ENCODE measurements at regions not wholly inside any gene's neighbourhood (a gene's known extent, or its start where the extent isn't known, plus 50 kb on each side); places are given as distances from the start of the nearest gene placed in this dataset.

DNA sequence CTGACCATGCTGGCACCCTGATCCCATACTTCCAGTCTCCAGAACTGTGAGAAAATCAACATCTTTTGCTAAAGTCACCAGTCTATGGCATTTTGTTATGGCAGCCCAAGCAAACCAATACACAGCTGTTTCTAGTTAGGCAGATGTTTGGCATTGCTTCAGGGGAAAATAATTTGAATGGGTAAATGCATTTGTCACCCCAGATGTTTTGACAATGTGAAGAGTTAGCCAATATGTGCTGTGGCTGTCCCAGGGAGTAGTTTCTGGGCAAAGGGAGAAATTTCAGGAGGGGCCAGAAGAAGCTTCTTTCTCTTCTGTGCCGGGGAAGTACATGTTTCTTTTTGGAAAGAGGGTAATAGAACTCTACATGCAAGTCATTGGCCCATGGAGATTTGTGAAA lies 619.0 kb downstream of the SLC4A3 start:
- Histone ChIP-seq H3K4me1 (ENCODE audit: control insufficient read depth in 2 of 2, insufficient read depth in 2 of 2, low read length in 2 of 2) (no peaks in the 10 kb centered on the region), H3K36me3 (ENCODE audit: control insufficient read depth in 2 of 2, insufficient read depth in 2 of 2, low read length in 1 of 2) (no peaks in the 10 kb centered on the region), H3K27me3 (ENCODE audit: control insufficient read depth in 2 of 2, insufficient read depth in 1 of 2, low read length in 1 of 2) (no peaks in the 10 kb centered on the region), H3K4me3 (ENCODE audit: low read length in 2 of 2) (no peak overlapping the region), H3K27ac (ENCODE audit: low read depth in 1 of 2, low read length in 1 of 2) (no peak overlapping the region), H3K9me3 (ENCODE audit: control insufficient read depth in 2 of 2, insufficient read depth in 1 of 2, low read length in 1 of 2) (no peaks in the 10 kb centered on the region)
- DNase-seq (ENCODE audit: low read depth in 6 of 9, low spot score in 9 of 9), result no peak
- WGBS, result 61% methylated on average over 1 of the region's 1 CpG

- no peak for DNase-seq (ENCODE audit: low read depth in 6 of 9, low spot score in 9 of 9)
- Histone ChIP-seq H3K27ac (ENCODE audit: low read depth in 1 of 2, low read length in 1 of 2) (no peak overlapping the region), H3K27me3 (ENCODE audit: control insufficient read depth in 2 of 2, insufficient read depth in 1 of 2, low read length in 1 of 2) (no peaks in the 10 kb centered on the region), H3K4me1 (ENCODE audit: control insufficient read depth in 2 of 2, insufficient read depth in 2 of 2, low read length in 2 of 2) (no peaks in the 10 kb centered on the region), H3K36me3 (ENCODE audit: control insufficient read depth in 2 of 2, insufficient read depth in 2 of 2, low read length in 1 of 2) (no peaks in the 10 kb centered on the region), H3K4me3 (ENCODE audit: low read length in 2 of 2) (no peak overlapping the region), H3K9me3 (ENCODE audit: control insufficient read depth in 2 of 2, insufficient read depth in 1 of 2, low read length in 1 of 2) (no peaks in the 10 kb centered on the region)
- 90% methylated on average over 3 of the region's 3 CpGs for WGBS
Observed at GRCh38 chr2:220247588-220248350, 620.3 kb downstream of the SLC4A3 start.

DNA sequence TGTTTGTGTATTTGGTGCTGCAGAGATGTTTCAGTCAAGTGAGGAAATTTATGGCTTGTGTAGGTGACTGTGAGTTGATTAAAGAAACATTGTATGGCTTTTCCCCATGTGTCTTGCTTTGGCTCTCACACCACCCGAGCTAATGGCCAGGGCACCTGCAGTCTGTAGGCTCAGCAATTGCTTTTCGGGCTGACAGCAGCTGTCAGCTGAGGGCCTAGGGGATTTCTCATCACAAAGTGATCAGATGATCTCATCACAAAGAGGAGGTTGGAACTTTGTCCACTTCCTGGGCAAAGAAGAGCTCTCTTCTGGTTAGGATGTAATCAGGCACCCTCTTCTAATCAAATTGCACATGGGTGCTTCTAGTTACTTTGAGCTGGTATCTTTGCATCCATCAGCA lies 632.2 kb downstream of the SLC4A3 start:
- no peak overlapping the region for H3K4me3 ChIP-seq (ENCODE audit: low read length in 2 of 2)
- WGBS, result 95% methylated on average over 2 of the region's 2 CpGs
- no peaks in the 10 kb centered on the region for H3K27me3 ChIP-seq (ENCODE audit: control insufficient read depth in 2 of 2, insufficient read depth in 1 of 2, low read length in 1 of 2)
- no peaks in the 10 kb centered on the region for H3K4me1 ChIP-seq (ENCODE audit: control insufficient read depth in 2 of 2, insufficient read depth in 2 of 2, low read length in 2 of 2)
- no peaks in the 10 kb centered on the region for H3K9me3 ChIP-seq (ENCODE audit: control insufficient read depth in 2 of 2, insufficient read depth in 1 of 2, low read length in 1 of 2)
- no peak for DNase-seq (ENCODE audit: low read depth in 6 of 9, low spot score in 9 of 9)
- H3K27ac ChIP-seq (ENCODE audit: low read depth in 1 of 2, low read length in 1 of 2), result no peak overlapping the region
- H3K36me3 ChIP-seq (ENCODE audit: control insufficient read depth in 2 of 2, insufficient read depth in 2 of 2, low read length in 1 of 2), result no peaks in the 10 kb centered on the region

- H3K4me1 ChIP-seq (ENCODE audit: control insufficient read depth in 2 of 2, insufficient read depth in 2 of 2, low read length in 2 of 2), result no peaks in the 10 kb centered on the region
- WGBS, result 93% methylated on average over 6 of the region's 6 CpGs
- no peak overlapping the region for H3K27ac ChIP-seq (ENCODE audit: low read depth in 1 of 2, low read length in 1 of 2)
- no peaks in the 10 kb centered on the region for H3K36me3 ChIP-seq (ENCODE audit: control insufficient read depth in 2 of 2, insufficient read depth in 2 of 2, low read length in 1 of 2)
- no peaks in the 10 kb centered on the region for H3K9me3 ChIP-seq (ENCODE audit: control insufficient read depth in 2 of 2, insufficient read depth in 1 of 2, low read length in 1 of 2)
- DNase-seq (ENCODE audit: low read depth in 6 of 9, low spot score in 9 of 9), result no peak
- H3K27me3 ChIP-seq (ENCODE audit: control insufficient read depth in 2 of 2, insufficient read depth in 1 of 2, low read length in 1 of 2), result no peaks in the 10 kb centered on the region
- no peak overlapping the region for H3K4me3 ChIP-seq (ENCODE audit: low read length in 2 of 2)
Observed at GRCh38 chr2:220263300-220263699, 635.9 kb downstream of the SLC4A3 start.

DNA sequence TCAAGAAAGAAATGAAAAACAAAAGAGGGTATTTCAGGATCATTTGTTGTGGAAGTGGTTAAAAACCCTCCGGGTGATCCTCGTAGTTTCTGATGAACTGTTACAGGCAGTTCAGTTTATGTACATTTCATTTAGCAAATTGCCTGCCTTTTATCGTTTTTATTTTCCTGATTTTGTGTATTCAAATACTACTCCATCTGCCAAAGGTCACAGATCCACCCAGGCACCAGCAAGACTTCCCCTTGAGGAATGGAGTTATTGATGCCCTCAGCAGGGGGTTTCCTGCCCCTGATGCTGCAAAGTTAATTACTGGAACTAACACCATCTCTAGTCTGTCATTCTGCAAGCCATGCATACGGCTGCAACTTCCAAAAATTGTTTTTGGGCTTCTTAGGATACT lies 641.9 kb downstream of the SLC4A3 start:
- WGBS, result 91% methylated on average over 4 of the region's 4 CpGs
- H3K27me3 ChIP-seq (ENCODE audit: control insufficient read depth in 2 of 2, insufficient read depth in 1 of 2, low read length in 1 of 2), result no peaks in the 10 kb centered on the region
- no peak for DNase-seq (ENCODE audit: low read depth in 6 of 9, low spot score in 9 of 9)
- H3K9me3 ChIP-seq (ENCODE audit: control insufficient read depth in 2 of 2, insufficient read depth in 1 of 2, low read length in 1 of 2), result no peaks in the 10 kb centered on the region
- H3K4me3 ChIP-seq (ENCODE audit: low read length in 2 of 2), result no peak overlapping the region
- H3K36me3 ChIP-seq (ENCODE audit: control insufficient read depth in 2 of 2, insufficient read depth in 2 of 2, low read length in 1 of 2), result no peaks in the 10 kb centered on the region
- no peaks in the 10 kb centered on the region for H3K4me1 ChIP-seq (ENCODE audit: control insufficient read depth in 2 of 2, insufficient read depth in 2 of 2, low read length in 2 of 2)
- no peak overlapping the region for H3K27ac ChIP-seq (ENCODE audit: low read depth in 1 of 2, low read length in 1 of 2)

- Histone ChIP-seq H3K4me1 (ENCODE audit: control insufficient read depth in 2 of 2, insufficient read depth in 2 of 2, low read length in 2 of 2) (no peaks in the 10 kb centered on the region), H3K9me3 (ENCODE audit: control insufficient read depth in 2 of 2, insufficient read depth in 1 of 2, low read length in 1 of 2) (no peaks in the 10 kb centered on the region), H3K4me3 (ENCODE audit: low read length in 2 of 2) (no peak overlapping the region), H3K27ac (ENCODE audit: low read depth in 1 of 2, low read length in 1 of 2) (no peak overlapping the region), H3K27me3 (ENCODE audit: control insufficient read depth in 2 of 2, insufficient read depth in 1 of 2, low read length in 1 of 2) (no peaks in the 10 kb centered on the region), H3K36me3 (ENCODE audit: control insufficient read depth in 2 of 2, insufficient read depth in 2 of 2, low read length in 1 of 2) (no peaks in the 10 kb centered on the region)
- WGBS, result 42% methylated on average over 1 of the region's 1 CpG
- DNase-seq (ENCODE audit: low read depth in 6 of 9, low spot score in 9 of 9), result no peak
Observed at GRCh38 chr2:220270481-220271070, 643.1 kb downstream of the SLC4A3 start.

GRCh38 chr2:220272656-220273055 lies 645.2 kb downstream of the SLC4A3 start:
- Histone ChIP-seq H3K27me3 (ENCODE audit: control insufficient read depth in 2 of 2, insufficient read depth in 1 of 2, low read length in 1 of 2) (no peaks in the 10 kb centered on the region), H3K4me3 (ENCODE audit: low read length in 2 of 2) (no peak overlapping the region), H3K36me3 (ENCODE audit: control insufficient read depth in 2 of 2, insufficient read depth in 2 of 2, low read length in 1 of 2) (no peaks in the 10 kb centered on the region), H3K27ac (ENCODE audit: low read depth in 1 of 2, low read length in 1 of 2) (no peak overlapping the region), H3K4me1 (ENCODE audit: control insufficient read depth in 2 of 2, insufficient read depth in 2 of 2, low read length in 2 of 2) (no peaks in the 10 kb centered on the region), H3K9me3 (ENCODE audit: control insufficient read depth in 2 of 2, insufficient read depth in 1 of 2, low read length in 1 of 2) (no peaks in the 10 kb centered on the region)
- DNase-seq (ENCODE audit: low read depth in 6 of 9, low spot score in 9 of 9), result no peak

- Histone ChIP-seq H3K36me3 (ENCODE audit: control insufficient read depth in 2 of 2, insufficient read depth in 2 of 2, low read length in 1 of 2) (no peaks in the 10 kb centered on the region), H3K4me3 (ENCODE audit: low read length in 2 of 2) (no peak overlapping the region), H3K27ac (ENCODE audit: low read depth in 1 of 2, low read length in 1 of 2) (no peak overlapping the region), H3K27me3 (ENCODE audit: control insufficient read depth in 2 of 2, insufficient read depth in 1 of 2, low read length in 1 of 2) (no peaks in the 10 kb centered on the region), H3K4me1 (ENCODE audit: control insufficient read depth in 2 of 2, insufficient read depth in 2 of 2, low read length in 2 of 2) (no peaks in the 10 kb centered on the region), H3K9me3 (ENCODE audit: control insufficient read depth in 2 of 2, insufficient read depth in 1 of 2, low read length in 1 of 2) (no peaks in the 10 kb centered on the region)
- 91% methylated on average over 2 of the region's 2 CpGs for WGBS
- no peak for DNase-seq (ENCODE audit: low read depth in 6 of 9, low spot score in 9 of 9)
Observed at GRCh38 chr2:220273082-220273481, 645.7 kb downstream of the SLC4A3 start.

DNA sequence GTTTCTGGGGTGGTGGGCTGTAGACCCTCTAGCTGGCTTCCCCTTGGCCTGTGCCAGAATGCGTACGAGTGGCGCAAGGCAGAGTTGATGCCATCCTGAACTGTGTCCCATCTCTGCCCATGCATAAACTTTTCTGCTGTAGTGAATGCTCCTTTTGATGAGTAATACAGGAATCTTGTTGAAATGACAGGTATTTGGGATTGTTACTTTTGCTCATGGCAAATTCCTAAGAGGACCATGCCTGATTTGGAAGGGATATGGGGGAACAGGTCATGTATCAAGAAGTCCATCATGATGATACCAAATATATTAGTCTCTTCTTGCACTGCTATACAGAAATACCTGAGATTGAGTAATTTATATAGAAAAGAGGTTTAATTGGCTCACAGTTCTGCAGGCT lies 648.0 kb downstream of the SLC4A3 start:
- H3K27me3 ChIP-seq (ENCODE audit: control insufficient read depth in 2 of 2, insufficient read depth in 1 of 2, low read length in 1 of 2), result no peaks in the 10 kb centered on the region
- 98% methylated on average over 3 of the region's 3 CpGs for WGBS

More for the DNA sequence above, 648.0 kb downstream of the SLC4A3 start:
- no peak for DNase-seq (ENCODE audit: low read depth in 6 of 9, low spot score in 9 of 9)
- H3K4me1 ChIP-seq (ENCODE audit: control insufficient read depth in 2 of 2, insufficient read depth in 2 of 2, low read length in 2 of 2), result no peaks in the 10 kb centered on the region
- H3K36me3 ChIP-seq (ENCODE audit: control insufficient read depth in 2 of 2, insufficient read depth in 2 of 2, low read length in 1 of 2), result no peaks in the 10 kb centered on the region
- H3K4me3 ChIP-seq (ENCODE audit: low read length in 2 of 2), result no peak overlapping the region
- H3K9me3 ChIP-seq (ENCODE audit: control insufficient read depth in 2 of 2, insufficient read depth in 1 of 2, low read length in 1 of 2), result no peaks in the 10 kb centered on the region
- no peak overlapping the region for H3K27ac ChIP-seq (ENCODE audit: low read depth in 1 of 2, low read length in 1 of 2)
